NCI-H2227 treated with DMSO at 0.1 percent for 48 hours (cell line): ENCODE measurements at regions not wholly inside any gene's neighbourhood (a gene's known extent, or its start where the extent isn't known, plus 50 kb on each side); places are given as distances from the start of the nearest gene placed in this dataset.

Source experiments
- DNase-seq: peaks from one replicate; lab custom pipeline; 2025; lab: John Stamatoyannopoulos, UW

GRCh38 chr13:27014406-27015359 lies 156.9 kb downstream of the USP12 start:
- no peak for DNase-seq

GRCh38 chr13:27012482-27013197 lies 159.0 kb downstream of the USP12 start:
- DNase-seq, result no peak

GRCh38 chr13:27011661-27012060 lies 159.9 kb downstream of the USP12 start:
- no peak for DNase-seq

GRCh38 chr13:27008733-27009132 lies 162.9 kb downstream of the USP12 start:
- no peak for DNase-seq

- DNase-seq, result no peak
Observed at GRCh38 chr13:27007166-27007565, 164.4 kb downstream of the USP12 start.

- peak; percentile 7 for DNase-seq
Observed at GRCh38 chr13:27006519-27007161, 165.0 kb downstream of the USP12 start.

GRCh38 chr13:27005976-27006518 lies 165.6 kb downstream of the USP12 start:
- DNase-seq, result no peak

- DNase-seq, result no peak
Observed at GRCh38 chr13:27005556-27005955, 166.1 kb downstream of the USP12 start.

- no peak for DNase-seq
Observed at GRCh38 chr13:27004866-27005265, 166.7 kb downstream of the USP12 start.

GRCh38 chr13:27004326-27004725 lies 167.3 kb downstream of the USP12 start:
- no peak for DNase-seq

GRCh38 chr13:27001705-27002104 lies 169.9 kb downstream of the USP12 start:
- no peak for DNase-seq

- no peak for DNase-seq
Observed at GRCh38 chr13:27000686-27001085, 170.9 kb downstream of the USP12 start.

- DNase-seq, result no peak
Observed at GRCh38 chr13:26999499-26999898, 172.1 kb downstream of the USP12 start.

GRCh38 chr13:26998292-26998691 lies 173.3 kb downstream of the USP12 start:
- DNase-seq, result no peak

GRCh38 chr13:26996965-26997752 lies 174.5 kb downstream of the USP12 start:
- no peak for DNase-seq

GRCh38 chr13:26995159-26995558 lies 176.5 kb downstream of the USP12 start:
- DNase-seq, result no peak

GRCh38 chr13:26993780-26994179 lies 177.8 kb downstream of the USP12 start:
- DNase-seq, result no peak

- no peak for DNase-seq
Observed at GRCh38 chr13:26992951-26993719, 178.5 kb downstream of the USP12 start.

GRCh38 chr13:26991508-26992181 lies 180.0 kb downstream of the USP12 start:
- no peak for DNase-seq
